Body of pancreas (tissue), 4 donors: ENCODE measurements at regions not wholly inside any gene's neighbourhood (a gene's known extent, or its start where the extent isn't known, plus 50 kb on each side); places are given as distances from the start of the nearest gene placed in this dataset.

Experiments used
- CTCF ChIP-seq, 7 experiments: fragments of 450-650 bp in 4 of 7; fragments of 200-600 bp in 3 of 7; sonication (generic) in 3 of 7; IDR thresholded peaks; one replicate each; pipeline ENCODE4 v1.5.1; 2016 to 2019; ENCODE audit warnings: antibody characterized with exemption in 7 of 7
- POLR2A ChIP-seq, 3 donors: fragments of 450-650 bp; IDR thresholded peaks; one replicate each; pipeline ENCODE4 v1.6.1; 2016; ENCODE audit warnings: antibody characterized with exemption in 3 of 3, mild to moderate bottlenecking in 2 of 3

- TF ChIP-seq POLR2A (IDR thresholded peaks at IDR 0.05) (no peak), CTCF (IDR thresholded peaks at IDR 0.05) (no peak)
These were observed 259.6 kb upstream of the TMTC1 start for GRCh38 chr12:30043151-30043847.
